NCI-H446 treated with DMSO at 0.1 percent for 48 hours (cell line): ENCODE measurements at regions not wholly inside any gene's neighbourhood (a gene's known extent, or its start where the extent isn't known, plus 50 kb on each side); places are given as distances from the start of the nearest gene placed in this dataset.

ENCODE experiments used
- DNase-seq: peaks from one replicate; lab custom pipeline; 2025; lab: John Stamatoyannopoulos, UW

GRCh38 chr3:14336749-14337598 is 65.4 kb upstream of the SLC6A6 start:
- DNase-seq = no peak

GRCh38 chr3:14337828-14338227 is 64.6 kb upstream of the SLC6A6 start:
- no peak for DNase-seq

- no peak for DNase-seq
These were observed 64.2 kb upstream of the SLC6A6 start for GRCh38 chr3:14338242-14338641.

GRCh38 chr3:14338898-14339458 is 63.4 kb upstream of the SLC6A6 start:
- no peak for DNase-seq

GRCh38 chr3:14340960-14341708 is 61.3 kb upstream of the SLC6A6 start:
- DNase-seq = no peak

GRCh38 chr3:14343338-14344112 is 58.9 kb upstream of the SLC6A6 start:
- no peak for DNase-seq

GRCh38 chr3:14344351-14344750 is 58.1 kb upstream of the SLC6A6 start:
- DNase-seq = no peak

GRCh38 chr3:14345496-14346150 is 56.8 kb upstream of the SLC6A6 start:
- DNase-seq = no peak

- no peak for DNase-seq
These were observed 56.2 kb upstream of the SLC6A6 start for GRCh38 chr3:14346191-14346590.

- DNase-seq = no peak
These were observed 55.8 kb upstream of the SLC6A6 start for GRCh38 chr3:14346642-14347041.

- no peak for DNase-seq
These were observed 55.3 kb upstream of the SLC6A6 start for GRCh38 chr3:14347110-14347509.

- no peak for DNase-seq
These were observed 50.8 kb upstream of the SLC6A6 start for GRCh38 chr3:14351617-14352001.

- DNase-seq = no peak
These were observed 50.3 kb upstream of the SLC6A6 start for GRCh38 chr3:14352002-14352627.
